NCI-H2081 (cell line): ENCODE measurements at regions not wholly inside any gene's neighbourhood (a gene's known extent, or its start where the extent isn't known, plus 50 kb on each side); places are given as distances from the start of the nearest gene placed in this dataset.
"Not testable (repeated sequence)": the region's sequence is repeated elsewhere in the genome, so short reads cannot be mapped to it uniquely, and the experiment has no call there.

ENCODE experiments used
- DNase-seq, 2 experiments: peaks; one replicate each; lab custom pipeline; 2025; lab: John Stamatoyannopoulos, UW

DNA sequence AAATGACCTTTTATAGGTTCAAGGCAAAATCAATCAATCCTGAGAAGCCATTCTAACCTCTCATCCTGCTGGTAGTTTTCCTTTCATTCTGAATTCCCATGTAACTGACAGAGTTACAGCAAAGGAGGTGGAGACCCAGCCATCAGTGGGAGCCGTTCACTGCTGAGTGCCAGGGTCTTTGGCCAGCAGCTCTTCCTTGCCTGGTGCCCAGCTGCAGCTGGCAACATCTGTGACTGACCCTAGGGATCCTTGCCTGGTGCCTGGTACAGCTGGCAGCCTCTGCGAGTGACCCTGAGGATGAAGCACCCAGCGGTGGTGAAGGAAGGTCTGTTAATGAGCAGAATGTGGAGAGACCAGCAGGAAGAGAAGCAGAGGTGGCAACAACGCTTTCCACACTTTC is 314.6 kb downstream of the THBS2 start:
- no peak for DNase-seq

DNA sequence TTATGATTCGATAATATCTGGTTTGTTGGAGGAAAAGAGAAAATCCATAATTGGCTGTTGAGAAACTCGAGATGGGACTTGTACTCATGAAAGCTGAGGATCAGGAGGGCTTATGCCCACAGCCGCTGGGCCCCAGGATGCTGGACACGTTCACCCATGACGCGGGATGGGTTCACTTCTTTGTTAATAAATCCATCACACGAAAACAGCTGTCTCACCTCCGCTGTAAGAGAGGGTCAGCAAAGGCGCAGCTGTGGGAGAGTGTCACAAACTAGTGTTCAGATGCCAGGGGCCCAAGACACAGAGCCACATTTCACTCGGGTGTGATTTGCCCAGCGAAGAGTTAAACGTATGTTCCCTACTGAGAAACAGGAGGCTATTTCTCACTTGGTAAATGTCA is 315.1 kb downstream of the THBS2 start:
- no peak for DNase-seq

DNA sequence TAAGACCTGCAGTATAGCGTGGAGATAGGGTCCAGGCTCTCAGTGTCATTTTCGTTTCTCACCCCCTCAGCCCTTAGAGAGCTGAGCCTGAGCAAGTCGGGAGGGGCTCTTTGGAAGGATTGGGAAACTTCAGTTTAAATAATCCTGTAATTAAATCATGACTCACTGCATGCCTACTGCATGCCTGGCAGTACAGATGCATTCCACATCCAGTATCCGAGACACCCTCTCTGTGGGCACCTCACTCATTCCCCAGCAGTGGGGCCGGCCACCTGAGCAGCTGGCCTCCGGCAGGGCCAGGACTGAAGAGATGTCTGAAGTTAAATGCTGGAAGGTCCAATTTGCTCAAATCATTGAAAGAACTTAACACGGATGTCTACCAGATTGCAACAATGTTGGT is 316.6 kb downstream of the THBS2 start:
- DNase-seq = no peak

DNA sequence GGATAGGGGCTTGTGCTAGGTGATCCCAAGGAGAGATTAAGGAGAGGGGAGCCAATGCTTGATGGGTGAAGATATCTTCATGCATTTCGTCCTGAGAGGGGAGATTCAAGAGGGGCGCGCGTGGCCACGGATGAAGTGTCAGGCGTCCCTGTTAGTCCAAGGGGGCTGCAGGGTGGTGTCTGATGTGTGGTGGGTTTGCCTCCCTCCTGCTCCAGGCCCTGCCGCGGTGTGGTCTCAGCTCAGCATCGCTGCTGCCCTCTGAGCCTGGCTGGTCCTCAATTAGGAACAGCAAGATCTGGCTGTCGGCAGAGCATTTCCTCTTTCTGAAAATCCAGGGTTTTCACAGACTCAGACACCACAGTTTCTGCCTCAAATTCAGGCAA is 318.0 kb downstream of the THBS2 start:
- DNase-seq = no peak

DNA sequence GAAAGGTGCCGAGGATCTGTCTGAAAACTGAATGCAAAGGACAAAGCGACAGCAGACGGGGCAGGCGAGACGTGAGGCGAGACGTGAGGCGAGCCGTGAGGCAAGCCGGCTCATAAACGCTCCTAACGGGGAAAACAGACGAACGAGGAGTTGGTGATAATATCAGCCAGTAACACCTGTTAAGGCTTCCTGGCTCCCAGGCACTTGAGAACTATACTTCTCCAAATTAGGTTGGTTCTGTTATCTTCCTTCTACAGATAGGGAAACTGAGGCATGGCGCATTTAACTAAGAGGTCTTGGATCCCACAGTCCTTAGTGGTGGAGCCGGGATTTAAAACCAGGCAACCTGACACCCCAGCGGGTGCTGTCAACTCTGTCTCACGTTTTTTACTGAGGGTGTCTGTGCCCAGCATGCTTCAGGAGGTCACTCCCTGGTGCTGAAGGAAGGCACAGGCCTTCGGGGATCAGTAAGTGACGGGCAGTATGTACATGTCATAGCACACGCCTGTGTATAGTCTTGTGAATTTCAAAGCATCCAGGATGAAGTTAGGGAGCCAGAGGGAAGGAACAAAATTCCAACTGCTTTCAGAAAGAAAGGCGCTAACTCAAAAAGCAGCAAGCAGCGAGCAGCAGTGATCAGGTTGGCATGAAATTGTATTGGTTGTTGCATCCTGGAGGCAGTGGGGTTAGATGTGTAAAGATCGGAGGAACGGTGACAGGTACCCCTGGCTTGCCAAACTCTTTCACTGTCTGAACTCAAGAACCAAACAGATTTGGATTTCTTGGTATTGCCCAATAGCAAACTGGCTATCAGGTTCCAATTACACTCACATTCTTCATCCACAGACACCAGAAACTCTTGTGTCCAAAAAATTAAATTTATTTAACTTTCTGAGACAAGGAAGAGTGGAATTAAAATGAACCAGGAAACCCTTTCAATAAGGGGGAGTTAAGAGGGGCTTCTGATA is 318.7 kb downstream of the THBS2 start:
- no peak for DNase-seq

DNA sequence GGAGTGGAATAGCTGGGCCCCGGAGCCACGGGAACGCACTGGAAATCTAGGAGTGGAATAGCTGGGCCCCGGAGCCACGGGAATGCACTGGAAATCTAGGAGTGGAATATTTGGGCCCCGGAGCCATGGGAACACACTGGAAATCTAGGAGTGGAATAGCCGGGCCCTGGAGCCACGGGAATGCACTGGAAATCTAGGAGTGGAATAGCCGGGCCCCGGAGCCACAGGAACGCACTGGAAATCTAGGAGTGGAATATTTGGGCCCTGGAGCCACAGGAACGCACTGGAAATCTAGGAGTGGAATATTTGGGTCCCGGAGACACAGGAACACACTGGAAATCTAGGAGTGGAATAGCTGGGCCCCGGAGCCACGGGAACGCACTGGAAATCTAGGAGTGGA is 321.5 kb downstream of the THBS2 start:
- not testable (repeated sequence) for DNase-seq

DNA sequence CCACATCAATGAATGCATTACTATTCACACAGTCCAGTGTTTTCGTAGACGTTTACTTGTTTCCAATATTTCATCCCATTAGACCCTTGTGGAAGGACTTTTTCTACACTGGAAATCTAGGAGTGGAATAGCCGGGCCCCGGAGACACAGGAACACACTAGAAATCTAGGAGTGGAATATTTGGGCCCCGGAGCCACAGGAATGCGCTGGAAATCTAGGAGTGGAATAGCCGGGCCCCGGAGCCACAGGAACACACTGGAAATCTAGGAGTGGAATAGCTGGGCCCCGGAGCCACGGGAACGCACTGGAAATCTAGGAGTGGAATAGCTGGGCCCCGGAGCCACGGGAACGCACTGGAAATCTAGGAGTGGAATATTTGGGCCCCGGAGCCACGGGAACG is 322.6 kb downstream of the THBS2 start:
- DNase-seq = not testable (repeated sequence)

DNA sequence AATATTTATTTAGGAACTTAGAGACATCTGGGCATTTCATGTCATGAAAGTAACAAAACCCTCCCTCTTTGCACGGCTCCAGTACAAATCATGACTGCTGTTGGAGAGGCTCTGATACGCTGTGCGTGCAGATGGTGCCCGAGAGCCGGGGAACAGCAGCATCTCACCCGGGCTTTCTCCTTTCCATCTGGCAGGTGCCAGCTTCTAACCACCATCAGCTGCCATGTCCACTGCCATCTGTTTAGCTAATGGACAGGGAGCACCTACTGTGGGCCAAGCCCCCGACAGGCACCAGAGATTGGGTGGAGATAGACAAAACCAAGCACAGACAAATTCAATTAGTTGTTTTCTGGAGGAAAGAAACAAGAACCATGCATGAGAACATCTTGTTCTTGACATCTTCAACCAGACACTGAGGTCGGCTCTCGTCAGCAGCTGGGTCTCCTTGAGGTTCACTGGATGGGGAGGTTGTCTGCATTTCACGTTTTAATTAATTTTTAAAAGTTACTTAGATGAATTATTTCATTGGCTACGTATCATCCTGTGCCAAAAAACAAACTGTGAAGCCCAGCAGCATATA is 323.7 kb downstream of the THBS2 start:
- DNase-seq = no peak

DNA sequence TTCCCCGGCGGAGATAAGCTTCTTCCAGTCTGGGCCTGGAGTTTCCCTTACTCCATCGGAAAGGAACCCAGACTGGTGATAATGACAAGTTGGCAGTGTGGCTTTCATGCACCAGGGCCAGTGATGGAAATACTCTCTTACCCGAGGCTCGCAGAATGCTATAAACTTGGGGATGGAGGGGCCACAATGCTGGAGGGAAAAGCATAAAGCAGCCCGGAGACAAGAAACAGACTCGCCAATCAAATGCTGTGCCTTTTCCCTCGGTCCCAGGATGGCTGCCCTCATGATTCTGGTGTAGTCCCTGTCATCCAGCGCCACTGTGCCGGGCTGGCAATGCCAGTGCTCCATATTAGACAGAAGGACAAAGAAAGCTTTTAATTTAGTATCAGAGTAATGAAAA is 325.6 kb downstream of the THBS2 start:
- DNase-seq = no peak

DNA sequence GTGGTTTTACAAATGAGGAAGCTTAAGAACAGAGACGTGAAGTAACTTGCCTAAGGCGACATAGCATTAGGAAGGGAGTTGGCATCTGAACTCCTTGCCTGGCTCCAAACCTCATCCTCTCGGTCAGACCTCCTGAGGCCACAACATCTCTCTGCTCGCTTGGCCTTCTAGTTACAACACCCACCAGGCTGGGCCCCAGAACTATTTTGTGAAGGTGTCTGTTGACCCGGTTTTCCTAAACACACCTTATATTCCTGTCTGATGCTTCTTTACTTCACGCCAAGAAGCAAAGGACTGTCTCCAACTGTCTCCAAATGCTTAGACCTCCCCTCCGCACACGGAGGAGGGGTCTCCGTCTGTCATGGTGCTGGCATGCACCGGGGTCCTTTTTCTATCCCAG is 326.6 kb downstream of the THBS2 start:
- DNase-seq = no peak

DNA sequence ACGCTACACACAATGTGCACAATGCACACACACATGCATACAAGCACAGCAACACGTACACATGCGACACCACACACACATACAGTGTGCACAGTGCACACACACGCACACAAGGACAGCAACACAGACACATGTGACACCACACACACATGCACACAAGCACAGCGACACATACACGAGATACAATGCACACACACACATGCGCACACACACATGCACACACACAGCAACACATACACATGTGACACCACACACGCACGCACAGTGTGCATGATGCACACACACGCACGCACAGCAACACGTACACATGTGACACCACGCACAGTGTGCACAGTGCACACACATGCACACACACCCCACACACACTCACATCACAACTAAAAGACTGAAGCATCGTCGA is 327.3 kb downstream of the THBS2 start:
- no peak for DNase-seq

DNA sequence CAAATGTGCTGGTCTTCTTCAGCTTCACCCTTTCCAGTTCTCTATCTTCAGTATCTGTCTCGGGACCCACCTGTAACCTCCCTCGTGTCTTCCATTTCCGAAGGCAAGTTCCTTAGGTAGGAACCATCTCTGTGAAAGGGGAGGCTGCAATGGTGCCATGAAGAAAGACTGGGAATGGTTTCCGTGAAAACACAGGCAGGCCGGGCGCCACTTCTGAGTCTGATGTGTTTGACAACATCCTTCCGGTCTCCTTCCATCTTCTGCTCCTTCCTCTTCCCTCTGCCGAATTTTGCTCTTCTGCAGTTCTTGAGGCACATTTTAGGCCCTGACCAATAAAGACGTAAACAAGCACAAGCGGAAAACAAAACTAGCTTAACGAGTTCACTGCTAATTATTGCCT is 328.0 kb downstream of the THBS2 start:
- DNase-seq = no peak

DNA sequence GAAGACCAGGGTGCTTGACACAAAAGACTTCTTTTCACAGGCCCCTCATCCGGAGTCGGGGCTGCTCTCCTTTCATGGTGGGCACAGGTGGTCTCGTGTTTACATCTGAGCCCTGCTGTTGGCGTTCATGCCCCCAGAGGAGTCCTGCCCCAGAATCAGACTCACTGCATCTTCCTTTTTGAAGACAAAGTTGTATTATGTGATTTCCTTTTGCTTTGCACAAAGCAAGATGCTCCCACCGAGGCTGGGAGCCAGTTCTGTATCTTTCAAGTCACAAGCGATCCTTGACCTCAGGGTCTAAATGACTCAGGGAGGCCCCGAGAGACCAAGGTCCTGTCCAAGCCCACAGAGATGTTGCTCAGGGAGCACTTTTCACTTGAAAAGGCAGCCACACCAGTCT is 330.5 kb downstream of the THBS2 start:
- DNase-seq = no peak

DNA sequence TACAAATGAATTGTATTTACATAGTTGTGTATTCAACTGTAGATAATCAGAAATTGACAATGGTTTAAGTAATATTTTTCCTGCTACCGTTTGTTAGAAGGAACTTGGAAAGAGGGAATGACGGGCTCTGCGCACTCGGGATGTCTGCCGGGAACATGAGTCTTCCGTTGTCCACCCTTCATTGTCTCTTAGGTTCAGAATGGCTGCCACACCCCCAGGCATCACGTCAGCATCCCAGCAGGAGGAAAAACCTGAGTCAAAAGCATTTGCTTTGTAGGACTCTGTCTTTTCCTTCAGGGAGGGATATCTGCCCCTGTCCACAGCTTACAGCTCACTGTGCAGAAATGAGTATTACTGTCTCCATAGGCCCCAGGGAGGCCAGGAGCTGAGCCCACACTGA is 331.2 kb downstream of the THBS2 start:
- no peak for DNase-seq

DNA sequence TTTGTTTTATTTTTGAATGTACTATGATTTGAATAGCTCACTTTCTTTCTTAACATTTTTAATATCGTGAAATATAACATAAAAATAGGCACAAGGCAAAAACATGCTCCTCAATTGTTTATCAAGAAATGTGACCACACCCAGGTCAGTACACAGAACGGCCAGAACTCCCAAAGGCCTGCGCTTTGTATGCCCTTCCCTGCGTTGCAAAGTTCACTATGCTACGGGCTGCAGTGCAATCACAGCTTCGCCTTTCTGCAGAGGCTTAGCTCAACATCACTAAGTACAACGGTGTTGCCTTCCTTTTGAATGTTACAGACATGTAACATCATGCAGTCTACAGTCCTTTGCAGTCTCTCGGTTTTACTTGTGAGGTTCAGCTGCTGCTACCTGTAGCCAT is 333.4 kb downstream of the THBS2 start:
- no peak for DNase-seq

DNA sequence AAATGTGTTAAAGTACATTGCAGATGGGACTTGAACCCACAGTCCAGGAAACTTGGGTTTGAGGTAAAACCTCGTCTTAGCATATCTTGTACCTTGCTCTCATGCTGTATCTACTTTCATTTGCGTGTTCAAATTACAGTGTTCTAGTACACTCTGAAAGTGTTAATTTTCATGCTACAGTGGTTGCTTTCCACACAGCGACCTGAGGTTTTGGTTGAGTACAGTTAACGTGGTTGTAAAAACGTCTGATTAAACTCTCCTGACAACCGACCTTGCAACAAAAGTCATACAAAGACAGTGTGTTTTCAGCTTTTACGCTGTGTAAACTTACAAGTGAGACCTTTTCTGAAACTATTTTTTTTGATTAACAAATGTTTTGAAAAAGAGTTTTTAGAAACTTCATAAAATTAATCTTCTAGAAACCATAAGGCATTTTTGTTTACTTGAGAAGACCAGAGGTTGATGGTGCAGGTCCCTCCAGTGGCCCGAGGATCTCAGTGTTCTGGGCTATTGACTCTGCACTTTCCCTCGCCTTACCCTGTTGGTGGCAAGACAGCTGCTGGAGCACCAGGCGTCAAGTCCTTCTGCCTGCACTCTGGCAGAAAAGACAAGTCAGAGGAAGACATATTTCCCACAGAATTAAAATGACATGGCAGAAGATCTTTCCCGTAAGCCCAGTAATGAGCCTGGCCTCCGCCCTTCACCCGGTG is 334.0 kb downstream of the THBS2 start:
- no peak for DNase-seq

DNA sequence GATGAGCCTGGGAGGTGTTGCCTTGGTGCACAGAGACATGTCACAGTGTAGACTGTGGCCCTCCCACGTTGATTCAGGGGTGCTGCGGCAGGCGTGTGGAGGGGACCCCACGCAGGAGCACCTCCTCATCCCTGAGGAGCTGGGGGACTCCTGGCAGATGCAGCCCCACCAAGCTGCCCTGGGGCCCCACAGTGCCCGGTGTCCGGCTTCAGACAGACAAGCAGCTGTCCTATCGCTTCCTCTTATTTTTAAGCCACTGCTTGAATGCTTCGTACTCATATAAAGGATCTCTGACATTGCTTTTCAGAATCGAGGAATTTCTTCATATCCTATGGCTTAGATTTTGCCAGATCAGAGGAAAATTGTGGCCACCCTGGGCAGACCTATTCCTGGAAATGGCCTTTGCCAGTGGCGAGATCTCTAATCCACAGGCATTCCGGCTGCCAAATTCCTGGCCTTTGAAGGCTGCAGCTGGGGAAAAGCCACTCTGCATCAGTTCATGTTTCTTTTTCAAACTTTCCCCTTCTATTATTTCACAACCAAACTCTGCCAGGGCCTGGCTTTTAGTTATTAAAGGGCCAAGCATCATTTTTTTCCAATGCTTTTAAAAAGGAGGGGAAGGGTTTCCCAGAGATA is 337.0 kb downstream of the THBS2 start:
- no peak for DNase-seq

DNA sequence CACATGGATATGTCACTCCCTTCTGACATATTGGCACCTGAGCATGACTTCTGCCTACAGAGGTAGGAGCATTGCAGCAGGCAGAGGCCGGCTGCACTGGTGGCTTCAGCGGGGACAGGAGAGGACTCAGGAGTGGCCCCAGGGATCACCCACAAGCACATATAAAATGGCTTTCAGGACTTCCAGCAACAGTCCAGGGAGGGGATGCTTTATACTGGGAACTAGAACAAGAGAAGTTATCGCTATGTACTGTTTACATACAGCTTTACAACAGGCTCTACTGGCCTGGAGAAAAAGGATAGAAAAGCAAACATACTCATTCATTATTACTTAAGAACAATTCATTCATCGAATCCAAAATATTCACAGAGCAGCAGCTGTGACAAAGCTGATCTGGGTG is 337.8 kb downstream of the THBS2 start:
- no peak for DNase-seq

DNA sequence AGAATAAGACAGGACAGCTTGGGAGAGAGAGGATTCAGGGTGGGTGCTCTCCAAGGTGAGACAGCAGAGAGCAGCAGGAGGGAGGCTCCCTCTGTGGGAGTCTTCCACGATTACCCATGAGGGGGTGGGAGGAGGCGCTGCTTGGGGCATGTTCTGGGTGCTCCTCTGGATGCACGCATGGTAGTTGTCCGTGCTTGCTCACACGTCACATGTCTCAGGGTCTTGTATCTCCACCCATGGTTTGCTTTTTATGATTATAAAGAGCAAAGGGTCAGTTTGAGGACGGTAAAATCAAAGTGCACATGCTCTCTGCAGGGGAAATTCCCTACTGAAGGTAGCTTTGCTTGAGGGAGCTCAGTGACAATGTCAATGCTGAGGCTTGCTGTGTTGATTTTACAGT is 338.4 kb downstream of the THBS2 start:
- DNase-seq = no peak

DNA sequence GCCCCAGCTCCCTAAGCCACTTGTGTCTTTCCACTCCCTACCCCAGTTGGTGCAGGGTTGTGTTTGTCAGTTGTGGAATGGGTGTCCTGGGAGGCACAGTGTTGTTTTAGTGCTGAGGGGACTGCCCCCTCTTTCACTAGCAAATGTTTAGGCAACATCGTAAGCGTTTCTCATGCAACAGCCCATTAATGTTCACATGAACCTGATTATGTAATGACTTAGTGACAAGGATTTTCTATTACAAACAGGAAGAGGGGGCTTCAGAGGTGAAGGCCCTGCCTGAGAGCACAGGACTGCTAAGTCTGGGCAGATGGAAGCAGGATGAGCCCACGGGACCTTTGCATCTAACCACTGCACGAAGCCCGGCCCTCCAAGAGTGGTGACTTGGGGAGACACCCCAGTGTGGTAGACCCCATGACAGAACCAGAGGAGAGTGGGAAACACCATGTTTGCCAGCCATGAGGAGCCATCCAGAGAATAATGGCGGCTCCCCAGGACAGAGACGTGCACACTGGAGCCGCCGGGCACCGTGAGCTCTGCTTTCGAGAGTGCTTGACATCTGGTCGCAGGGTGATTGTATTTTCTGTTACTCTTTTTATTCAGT is 339.7 kb downstream of the THBS2 start:
- DNase-seq = no peak

DNA sequence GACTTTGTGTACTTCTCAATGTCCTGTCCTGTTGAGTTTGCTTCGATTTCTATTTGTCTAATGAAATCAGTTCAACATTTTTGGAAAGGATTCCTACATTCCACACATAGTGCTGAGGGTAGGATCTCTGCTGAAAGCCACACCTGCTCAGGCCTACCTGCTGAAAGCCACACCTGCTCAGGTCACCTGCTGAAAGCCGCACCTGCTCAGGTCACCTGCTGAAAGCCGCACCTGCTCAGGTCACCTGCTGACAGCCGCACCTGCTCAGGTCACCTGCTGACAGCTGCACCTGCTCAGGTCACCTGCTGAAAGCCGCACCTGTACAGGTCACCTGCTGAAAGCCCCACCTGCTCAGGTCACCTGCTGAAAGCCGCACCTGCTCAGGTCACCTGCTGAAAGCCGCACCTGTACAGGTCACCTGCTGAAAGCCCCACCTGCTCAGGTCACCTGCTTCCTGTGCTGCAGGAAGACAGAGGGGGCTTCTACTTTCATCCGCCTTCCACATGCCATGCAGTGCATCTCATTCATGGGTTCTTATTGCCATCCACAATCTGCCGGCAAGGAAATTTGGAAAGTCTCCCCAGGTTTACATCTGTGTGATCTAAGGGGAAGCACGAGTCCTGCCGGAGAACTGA is 340.3 kb downstream of the THBS2 start:
- not testable (repeated sequence) for DNase-seq

DNA sequence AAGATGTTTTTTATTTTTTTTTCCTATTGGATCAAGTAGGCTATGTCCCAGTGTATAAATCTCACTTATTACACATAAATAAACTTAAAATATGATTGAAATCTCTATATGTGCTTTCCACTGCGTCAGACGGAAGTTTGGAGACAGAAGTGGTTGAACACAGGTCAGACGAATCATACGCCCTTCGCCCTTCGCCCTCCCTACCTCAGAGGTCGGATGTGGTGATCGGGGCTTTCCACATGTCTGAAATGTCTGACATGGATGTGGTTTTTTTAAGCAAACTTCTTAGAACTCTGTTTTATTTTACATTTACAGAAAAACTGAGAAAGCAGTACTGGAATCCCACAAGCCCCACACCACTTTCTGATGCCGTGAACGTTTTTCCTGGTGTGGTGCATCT is 344.4 kb downstream of the THBS2 start:
- DNase-seq = no peak
